ENCODE measurements at regions not wholly inside any gene's neighbourhood (a gene's known extent, or its start where the extent isn't known, plus 50 kb on each side); places are given as distances from the start of the nearest gene placed in this dataset.
"Not testable (repeated sequence)": the region's sequence is repeated elsewhere in the genome, so short reads cannot be mapped to it uniquely, and the experiment has no call there.

GRCh38 chr14:105742904-105743701 is 216.7 kb downstream of the TMEM121 start:
- DNase-seq: not testable (repeated sequence)

DNA sequence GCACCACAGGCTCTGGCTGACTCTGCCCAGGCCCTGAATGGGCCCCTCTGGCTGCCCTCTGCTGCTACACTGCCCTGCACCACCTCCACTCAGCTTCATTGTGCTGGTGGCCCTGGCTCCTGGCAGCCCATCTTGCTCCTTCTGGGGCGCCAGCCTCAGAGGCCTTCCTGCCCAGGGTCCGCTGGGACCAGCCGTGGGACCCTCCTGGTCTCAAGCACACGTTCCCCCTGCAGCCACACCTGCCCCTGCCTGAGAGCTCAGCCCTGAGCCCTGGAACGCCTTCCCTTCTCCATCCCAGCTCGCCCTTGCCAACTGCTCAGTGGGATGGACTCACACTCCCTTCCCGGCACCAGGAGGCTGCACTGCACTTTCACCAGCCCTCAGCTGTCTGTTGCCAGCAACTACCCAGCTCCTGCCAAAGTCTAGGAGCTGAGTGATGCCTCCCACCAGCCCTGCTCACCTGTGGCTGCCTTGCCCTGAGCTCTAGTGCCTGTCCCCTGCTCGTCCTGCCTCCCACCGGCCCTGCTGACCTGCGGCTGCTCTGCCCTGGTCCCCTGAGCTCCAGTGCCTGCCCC is 217.9 kb downstream of the TMEM121 start:
- DNase-seq: not testable (repeated sequence)

DNA sequence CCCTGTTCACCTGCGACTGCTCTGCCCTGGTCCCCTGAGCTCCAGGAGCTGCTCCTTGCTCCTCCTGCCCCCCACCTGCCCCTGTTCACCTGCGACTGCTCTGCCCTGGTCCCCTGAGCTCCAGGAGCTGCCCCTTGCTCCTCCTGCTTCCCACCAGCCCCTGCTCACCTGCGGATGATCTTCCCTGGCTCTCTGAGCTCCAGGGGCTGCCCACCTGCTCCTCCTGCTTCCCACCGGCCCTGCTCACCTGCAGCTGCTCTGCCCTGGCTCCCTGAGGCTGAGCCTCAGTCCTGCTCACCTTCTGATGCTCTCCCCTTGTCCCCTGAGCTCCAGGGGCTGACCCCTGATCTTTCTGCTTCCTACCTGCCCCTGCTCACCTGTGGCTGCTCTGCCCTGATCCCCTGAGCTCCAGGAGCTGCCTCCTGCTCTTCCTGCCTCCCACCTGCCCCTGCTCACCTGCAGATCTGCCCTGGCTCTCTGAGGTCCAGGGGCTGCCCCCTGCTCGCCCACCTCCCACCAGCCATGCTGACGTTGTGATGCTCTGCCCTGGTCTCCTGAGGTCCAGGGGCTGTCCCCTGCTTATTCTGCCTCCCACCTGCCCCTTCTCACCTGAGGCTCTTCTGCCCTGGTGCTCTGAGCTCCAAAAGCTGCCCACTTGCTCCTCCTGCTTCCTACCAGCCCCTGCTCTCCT is 219.2 kb downstream of the TMEM121 start:
- DNase-seq: no peak

GRCh38 chr14:105746124-105746514 is 219.7 kb downstream of the TMEM121 start:
- DNase-seq: no peak

DNA sequence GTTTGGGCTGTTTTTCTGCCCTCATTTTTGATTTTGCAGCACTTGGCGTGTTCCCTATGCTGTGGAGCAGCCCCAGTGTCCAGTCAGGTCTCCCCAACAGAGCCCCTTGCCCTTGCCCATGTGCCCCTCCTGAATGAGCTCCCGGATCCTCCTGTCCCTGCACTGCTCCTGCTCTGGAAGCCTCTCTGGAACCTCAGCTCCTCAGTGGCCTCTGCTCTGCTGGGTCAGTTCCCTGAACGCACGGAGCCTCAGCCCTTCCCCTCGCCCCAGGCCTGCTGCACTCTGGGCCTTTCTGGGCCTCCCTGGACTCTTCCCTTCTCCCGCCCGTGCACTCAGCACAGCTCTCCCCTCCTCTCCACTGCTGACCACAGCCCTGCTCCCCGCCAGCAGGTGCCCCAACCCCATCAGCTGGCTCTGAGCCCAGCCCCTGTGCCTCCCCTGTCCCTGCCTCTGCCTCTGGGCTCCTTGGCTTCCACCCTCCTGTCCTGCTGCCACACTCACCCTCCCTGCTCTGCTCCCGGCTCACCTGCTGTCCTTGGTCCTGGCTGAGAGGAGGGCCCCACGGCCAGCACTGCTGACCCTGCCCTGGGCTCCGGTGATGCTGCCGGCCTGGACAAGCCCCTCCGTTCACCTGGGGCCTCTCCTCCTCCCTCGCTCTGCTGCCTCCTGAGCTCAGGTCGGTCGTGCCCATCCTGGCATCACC is 220.6 kb downstream of the TMEM121 start:
- not testable (repeated sequence) for DNase-seq

- not testable (repeated sequence) for DNase-seq
Observed at GRCh38 chr14:105747503-105748203, 221.3 kb downstream of the TMEM121 start.

- DNase-seq: no peak
Observed at GRCh38 chr14:105748204-105748578, 221.8 kb downstream of the TMEM121 start.

DNA sequence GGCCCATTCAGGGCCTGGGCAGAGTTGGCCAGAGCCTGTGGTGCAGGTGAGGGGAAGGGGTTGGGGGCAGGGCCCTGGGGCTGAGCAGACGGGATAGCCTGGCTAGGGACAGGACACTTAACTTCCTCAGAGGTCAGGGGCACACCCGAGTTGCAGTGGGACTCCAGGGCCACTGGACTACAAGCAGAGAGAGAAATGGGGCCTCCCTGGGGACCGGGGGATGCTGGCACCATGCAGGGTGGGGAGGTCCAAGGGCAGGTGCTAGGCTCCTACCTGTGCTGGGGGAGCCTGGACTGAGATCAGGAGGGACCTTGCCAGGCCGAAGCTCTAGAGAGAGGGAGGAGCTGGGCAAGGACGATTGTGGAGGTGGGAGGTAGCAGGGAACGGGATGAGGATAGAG is 222.3 kb downstream of the TMEM121 start:
- not testable (repeated sequence) for DNase-seq

- DNase-seq: not testable (repeated sequence)
Observed at GRCh38 chr14:105749870-105750541, 223.6 kb downstream of the TMEM121 start.

DNA sequence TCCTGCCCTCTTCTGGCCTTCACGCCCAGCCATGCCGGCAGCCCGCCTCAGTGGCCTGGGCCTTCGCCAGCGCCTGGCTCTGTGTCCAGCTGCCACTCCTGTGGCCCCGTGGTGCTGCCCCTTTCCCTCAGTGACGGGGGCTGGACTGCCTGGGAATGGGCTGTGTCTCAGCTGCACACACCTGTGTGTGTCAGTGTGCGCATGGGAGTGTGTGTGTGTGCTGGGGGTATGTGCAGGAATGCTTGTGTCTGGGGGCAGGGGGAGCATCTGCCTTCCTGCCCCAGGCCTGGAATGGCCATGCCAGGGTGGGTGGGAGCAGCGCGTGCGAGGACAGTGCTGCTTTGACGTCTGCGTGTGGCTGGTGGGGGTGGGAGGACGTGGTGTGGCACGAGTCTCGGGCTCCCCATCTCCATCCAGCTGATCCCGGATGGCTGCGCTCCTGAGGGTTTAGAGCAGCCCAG is 224.9 kb downstream of the TMEM121 start:
- not testable (repeated sequence) for DNase-seq

GRCh38 chr14:105752420-105752819 is 226.0 kb downstream of the TMEM121 start:
- not testable (repeated sequence) for DNase-seq

GRCh38 chr14:105760691-105761344 is 234.4 kb downstream of the TMEM121 start:
- DNase-seq: no peak

DNA sequence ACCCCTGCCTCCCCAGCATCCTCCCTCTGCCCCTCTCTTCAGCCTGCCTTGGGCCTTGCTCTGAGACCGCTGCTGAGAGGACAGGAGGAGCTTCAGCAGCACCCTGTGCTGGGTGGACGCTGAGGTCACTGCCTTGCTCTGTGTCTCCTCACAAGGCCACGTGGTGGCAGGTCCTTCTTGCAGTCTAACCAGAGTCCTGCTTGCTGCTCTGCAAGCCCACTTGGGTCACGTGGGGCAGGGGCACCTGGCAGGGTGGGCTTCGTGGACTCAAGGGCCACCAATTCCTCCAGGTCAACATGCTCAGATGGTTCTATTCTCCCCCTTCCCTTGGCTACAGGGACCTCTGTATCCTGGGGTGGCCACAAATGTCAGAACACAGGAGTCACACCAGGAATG is 235.0 kb downstream of the TMEM121 start:
- not testable (repeated sequence) for DNase-seq

GRCh38 chr14:105761842-105762241 is 235.5 kb downstream of the TMEM121 start:
- no peak for DNase-seq

- DNase-seq: not testable (repeated sequence)
Observed at GRCh38 chr14:105762262-105762661, 235.9 kb downstream of the TMEM121 start.

- DNase-seq: not testable (repeated sequence)
Observed at GRCh38 chr14:105764254-105764901, 238.0 kb downstream of the TMEM121 start.

DNA sequence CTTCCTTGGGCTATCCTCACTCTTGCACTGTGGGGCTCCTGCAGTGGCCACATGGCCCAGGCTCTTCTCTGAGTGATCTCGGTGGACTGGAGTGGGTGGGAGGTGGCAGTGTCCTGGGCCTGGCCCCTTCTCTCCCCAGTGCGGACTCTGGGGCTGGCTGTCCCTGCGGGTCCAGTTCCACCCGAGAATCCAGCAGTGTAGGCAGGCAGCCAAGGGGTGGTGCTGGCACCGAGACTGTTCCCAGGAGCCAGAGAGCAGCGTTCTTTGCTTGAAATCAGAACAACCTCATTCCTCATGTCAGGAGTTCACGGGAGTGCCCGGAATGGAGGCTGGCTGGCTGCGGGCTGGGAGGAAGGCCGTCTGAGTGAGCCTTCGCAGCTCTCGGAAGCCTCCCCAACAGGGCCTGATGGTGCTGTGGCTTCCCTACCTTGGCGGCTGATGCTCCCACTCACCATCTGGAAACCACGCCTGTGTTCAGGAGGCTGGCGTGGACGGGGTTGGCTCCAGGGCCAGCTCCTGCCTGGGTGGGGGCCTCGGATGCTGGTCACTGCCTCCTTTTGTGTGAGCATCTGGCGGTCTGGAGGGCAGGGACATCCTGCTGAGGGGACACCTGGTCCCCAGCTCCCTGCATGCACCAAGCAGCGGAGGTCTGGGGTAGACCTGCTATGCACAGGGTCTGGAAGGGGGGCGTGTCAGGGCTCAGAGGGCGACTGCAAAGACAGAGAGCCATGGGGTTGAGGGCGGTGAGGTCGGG is 238.9 kb downstream of the TMEM121 start:
- not testable (repeated sequence) for DNase-seq

DNA sequence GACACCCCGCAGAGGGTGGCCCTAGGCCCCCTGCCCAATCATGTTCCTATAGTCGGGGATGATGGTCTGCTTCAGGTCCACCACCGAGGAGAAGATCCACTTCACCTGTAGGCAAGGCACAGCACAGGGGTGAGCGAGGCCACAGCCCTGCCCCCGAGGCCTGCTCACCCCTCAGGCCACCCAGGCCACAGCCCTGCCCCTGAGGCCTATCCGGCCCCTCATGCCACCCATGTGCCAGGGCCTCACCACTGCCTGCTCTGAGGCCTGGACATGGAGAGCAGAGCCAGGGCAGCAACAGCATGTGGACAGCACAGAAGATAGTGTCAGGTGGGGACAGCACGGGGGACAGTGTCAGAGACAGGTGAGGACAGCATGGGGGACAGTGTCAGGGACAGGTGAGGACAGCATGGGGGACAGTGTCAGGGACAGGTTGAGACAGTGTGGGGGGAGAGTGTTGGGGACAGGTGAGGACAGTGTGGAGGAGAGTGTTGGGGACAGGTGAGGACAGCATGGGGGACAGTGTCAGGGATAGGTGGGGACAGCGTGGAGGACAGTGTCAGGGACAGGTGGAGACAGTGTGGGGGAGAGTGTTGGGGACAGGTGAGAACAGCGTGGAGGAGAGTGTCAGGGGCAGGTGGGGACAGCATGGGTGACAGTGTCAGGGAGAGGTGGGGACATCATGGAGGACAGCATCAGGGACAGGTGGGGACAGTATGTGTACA is 239.7 kb downstream of the TMEM121 start:
- no peak for DNase-seq

GRCh38 chr14:105767315-105767714 is 240.9 kb downstream of the TMEM121 start:
- no peak for DNase-seq

Data from stimulated activated CD4-positive, alpha-beta T cell treated with anti-CD3 and anti-CD28 coated beads, Interleukin-2, amount 100 ng/mL, for 48 hours (primary cell).